Omental fat pad (tissue), 3 donors: ENCODE measurements at regions not wholly inside any gene's neighbourhood (a gene's known extent, or its start where the extent isn't known, plus 50 kb on each side); places are given as distances from the start of the nearest gene placed in this dataset.

Experiments
- ATAC-seq: fragments of 150-250 bp; one replicate; pipeline ENCODE4 v1.9.1; 2016; ENCODE audit warnings: mild to moderate bottlenecking, moderate library complexity; ENCODE audit not compliant: low FRiP score
- DNase-seq: peaks from one replicate; pipeline ENCODE4 v3.0.0-alpha.2; 2019; ENCODE audit warnings: low spot score
- TF ChIP-seq, protein P1 (sequence below), 3 donors: fragments of 450-650 bp; IDR thresholded peaks; one replicate each; pipeline ENCODE4 v1.5.1; 2016 to 2017; ENCODE audit warnings: antibody characterized with exemption in 3 of 3, mild to moderate bottlenecking in 3 of 3, moderate library complexity in 2 of 3

DNA sequence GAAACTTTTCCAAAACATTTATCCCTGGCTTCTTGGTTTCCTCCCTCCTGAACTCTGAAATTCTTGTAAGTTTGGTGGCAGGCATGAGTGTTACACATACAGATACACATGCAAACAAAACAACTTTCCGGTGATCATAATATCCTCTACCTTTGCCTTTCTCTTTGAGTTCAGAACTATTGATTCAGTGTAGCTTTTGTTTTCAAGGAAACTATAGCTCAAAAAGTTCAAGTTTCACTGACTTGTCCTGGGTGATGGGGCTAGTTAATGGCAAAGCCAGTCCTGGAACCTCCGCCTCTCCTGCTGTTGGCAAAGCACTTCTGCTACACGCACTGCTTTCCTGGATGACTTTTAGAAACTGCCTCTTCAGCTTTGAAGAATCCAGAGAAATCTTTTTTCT lies 177.3 kb upstream of the FAT1 start:
- no peak for DNase-seq
- no peak for ATAC-seq
- TF ChIP-seq, protein P1, sequence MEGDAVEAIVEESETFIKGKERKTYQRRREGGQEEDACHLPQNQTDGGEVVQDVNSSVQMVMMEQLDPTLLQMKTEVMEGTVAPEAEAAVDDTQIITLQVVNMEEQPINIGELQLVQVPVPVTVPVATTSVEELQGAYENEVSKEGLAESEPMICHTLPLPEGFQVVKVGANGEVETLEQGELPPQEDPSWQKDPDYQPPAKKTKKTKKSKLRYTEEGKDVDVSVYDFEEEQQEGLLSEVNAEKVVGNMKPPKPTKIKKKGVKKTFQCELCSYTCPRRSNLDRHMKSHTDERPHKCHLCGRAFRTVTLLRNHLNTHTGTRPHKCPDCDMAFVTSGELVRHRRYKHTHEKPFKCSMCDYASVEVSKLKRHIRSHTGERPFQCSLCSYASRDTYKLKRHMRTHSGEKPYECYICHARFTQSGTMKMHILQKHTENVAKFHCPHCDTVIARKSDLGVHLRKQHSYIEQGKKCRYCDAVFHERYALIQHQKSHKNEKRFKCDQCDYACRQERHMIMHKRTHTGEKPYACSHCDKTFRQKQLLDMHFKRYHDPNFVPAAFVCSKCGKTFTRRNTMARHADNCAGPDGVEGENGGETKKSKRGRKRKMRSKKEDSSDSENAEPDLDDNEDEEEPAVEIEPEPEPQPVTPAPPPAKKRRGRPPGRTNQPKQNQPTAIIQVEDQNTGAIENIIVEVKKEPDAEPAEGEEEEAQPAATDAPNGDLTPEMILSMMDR (IDR thresholded peaks at IDR 0.05), result no peak

DNA sequence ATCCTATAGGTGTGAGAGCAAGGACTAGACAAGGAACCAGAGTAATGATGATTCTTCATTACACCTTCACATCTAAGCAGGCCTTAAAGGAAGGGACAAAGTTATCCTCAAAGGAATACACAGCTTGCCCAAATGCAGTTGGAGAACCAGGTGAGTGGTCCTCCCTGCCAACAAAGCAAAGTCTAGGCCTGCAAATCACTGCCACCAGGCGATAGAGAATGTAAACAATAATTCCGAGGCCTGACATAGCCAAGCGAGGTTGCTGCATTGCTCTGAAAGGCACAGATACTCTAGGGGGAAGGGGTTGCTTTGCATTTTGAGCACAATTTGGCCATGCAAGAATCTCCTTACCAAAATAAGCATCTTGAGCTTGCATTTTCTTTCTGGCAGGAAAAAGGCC lies 178.2 kb upstream of the FAT1 start:
- no peak for DNase-seq

DNA sequence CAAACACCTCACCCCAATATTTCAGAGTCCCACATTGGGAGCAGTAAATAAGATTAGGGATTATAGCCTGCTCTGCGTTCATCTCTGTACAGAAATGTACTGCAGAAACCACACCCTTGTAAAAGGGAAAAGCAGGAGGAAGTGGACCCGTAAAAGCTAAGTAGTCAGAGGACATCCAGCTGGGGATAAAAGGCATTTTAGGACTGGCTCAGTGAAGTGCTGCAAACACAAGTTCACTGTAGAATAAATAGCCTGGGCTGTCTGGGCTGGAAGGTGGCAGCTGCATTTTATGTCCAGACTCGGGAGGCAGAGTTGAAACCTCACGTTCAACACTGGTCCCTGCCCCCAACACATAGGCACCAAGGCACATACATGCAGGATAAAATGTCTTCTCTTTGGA lies 178.7 kb upstream of the FAT1 start:
- TF ChIP-seq, protein P1 (IDR thresholded peaks at IDR 0.05), result no peak
- DNase-seq, result no peak
- ATAC-seq, result no peak

More for the DNA sequence above, 178.2 kb upstream of the FAT1 start:
- TF ChIP-seq, protein P1 (IDR thresholded peaks at IDR 0.05), result no peak
- ATAC-seq, result no peak

DNA sequence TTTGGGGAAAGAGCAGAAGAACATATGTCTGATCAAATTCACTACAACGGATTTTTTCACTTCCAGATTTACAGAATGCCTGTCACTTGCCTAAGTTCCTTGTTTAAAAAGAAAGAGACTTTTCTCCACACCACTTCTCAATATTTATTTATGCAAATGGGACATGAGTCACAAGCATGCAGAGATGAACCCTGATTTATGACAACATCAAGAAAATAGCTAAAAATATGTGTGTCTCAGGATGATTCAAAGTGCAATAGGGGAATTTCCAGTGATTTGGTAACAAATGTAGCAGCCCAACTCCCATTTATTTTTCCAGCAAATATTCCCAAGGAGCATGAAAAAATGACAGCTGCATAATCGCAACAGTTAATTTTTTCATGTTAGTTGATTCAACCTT lies 180.4 kb upstream of the FAT1 start:
- no peak for DNase-seq
- TF ChIP-seq, protein P1 (IDR thresholded peaks at IDR 0.05), result no peak
- ATAC-seq, result no peak

DNA sequence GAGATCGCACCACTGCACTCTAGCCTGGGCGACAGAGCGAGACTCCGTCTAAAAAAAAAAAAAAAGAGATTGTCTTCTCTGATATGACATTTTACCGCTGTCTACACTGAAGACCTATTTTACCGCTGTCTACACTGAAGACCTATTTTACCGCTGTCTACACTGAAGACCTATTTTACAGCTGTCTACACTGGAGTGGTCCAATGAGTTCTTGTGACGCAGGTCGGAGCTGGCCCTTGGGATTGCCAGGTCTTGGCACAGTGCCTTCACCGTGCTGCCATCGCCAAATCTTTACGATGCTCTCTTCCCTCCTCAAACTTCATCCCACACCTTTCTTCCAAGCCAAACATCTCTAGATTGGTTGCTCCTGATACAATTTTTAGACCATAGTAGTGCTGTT lies 183.1 kb upstream of the FAT1 start:
- ATAC-seq (no peak), DNase-seq (no peak)
- TF ChIP-seq, protein P1 (IDR thresholded peaks at IDR 0.05), result no peak

DNA sequence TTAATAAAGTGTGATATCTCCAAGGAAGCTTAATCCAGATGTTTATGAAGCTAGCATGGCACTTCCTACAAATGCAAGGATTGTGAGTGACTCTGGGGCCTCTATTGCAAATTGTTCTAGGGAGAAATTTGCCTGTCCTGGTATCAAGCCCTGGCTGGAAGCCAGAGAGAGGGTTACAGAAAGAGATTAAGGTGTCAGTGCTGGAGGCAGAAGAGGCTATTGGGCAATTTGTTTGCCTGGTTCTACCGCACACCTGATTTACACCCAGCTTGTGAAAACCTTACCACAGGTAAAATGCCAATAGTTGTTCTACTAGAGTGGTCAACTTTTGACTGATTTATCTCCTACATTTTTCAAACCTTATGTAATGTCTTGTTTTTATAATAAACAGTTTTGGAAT lies 186.7 kb upstream of the FAT1 start:
- TF ChIP-seq, protein P1 (IDR thresholded peaks at IDR 0.05), result no peak
- DNase-seq (no peak), ATAC-seq (no peak)

DNA sequence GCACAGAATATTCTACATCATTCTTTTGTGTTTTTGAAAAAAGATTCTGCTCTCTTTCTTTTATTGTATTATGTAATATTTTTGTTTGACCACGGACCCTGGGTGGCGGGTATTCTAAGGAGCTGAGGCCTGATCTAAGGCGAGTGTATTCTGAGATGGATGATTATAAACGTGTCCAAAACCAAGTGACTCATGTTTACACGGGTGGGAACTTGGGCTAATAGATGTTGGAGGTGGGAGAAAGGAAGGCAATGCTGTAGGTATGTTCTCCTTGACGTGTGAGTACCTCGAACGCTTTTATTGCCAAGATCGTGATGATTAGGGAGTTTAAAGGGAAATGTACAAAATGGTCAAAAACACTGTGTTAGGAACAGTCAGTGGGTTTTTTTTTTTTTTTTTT lies 188.9 kb upstream of the FAT1 start:
- no peak for DNase-seq
- TF ChIP-seq, protein P1 (IDR thresholded peaks at IDR 0.05), result no peak
- ATAC-seq, result no peak
